ENCODE measurements at regions not wholly inside any gene's neighbourhood (a gene's known extent, or its start where the extent isn't known, plus 50 kb on each side); places are given as distances from the start of the nearest gene placed in this dataset.

DNA sequence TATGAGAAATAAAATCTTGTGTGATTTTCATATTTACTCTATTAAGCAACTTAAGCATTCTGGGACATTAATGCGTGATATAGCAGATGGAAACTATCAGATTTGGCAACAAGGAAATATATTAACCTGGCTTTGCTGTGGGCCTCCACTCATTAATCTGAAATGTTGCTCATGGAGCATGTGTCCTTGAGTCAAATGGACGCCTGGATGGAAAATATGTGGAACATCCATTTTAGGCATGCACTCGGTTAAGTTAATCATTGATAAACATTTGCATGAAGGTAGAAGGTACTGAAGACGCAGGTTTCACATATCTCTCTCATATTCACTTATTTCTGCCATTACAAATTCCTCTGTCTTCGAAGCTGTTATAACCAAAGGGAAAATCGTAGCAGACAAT, 246.1 kb downstream of the NR2F2 start:
- 86 to 91% (median 88%) methylated on average over 6 of the region's 6 CpGs for WGBS, 4 donors
- H3K9me3 ChIP-seq (replicated peaks in 1 of 3), result no peaks in the 10 kb centered on the region
- no peaks in the 10 kb centered on the region for H3K4me1 ChIP-seq (replicated peaks in 1 of 2)
- H3K27ac ChIP-seq, result no peak overlapping the region
- H3K36me3 ChIP-seq (replicated peaks in 1 of 2), result no peaks in the 10 kb centered on the region
- no peak for DNase-seq
- no peaks in the 10 kb centered on the region for H3K27me3 ChIP-seq
- TF ChIP-seq, protein P1, sequence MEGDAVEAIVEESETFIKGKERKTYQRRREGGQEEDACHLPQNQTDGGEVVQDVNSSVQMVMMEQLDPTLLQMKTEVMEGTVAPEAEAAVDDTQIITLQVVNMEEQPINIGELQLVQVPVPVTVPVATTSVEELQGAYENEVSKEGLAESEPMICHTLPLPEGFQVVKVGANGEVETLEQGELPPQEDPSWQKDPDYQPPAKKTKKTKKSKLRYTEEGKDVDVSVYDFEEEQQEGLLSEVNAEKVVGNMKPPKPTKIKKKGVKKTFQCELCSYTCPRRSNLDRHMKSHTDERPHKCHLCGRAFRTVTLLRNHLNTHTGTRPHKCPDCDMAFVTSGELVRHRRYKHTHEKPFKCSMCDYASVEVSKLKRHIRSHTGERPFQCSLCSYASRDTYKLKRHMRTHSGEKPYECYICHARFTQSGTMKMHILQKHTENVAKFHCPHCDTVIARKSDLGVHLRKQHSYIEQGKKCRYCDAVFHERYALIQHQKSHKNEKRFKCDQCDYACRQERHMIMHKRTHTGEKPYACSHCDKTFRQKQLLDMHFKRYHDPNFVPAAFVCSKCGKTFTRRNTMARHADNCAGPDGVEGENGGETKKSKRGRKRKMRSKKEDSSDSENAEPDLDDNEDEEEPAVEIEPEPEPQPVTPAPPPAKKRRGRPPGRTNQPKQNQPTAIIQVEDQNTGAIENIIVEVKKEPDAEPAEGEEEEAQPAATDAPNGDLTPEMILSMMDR (IDR thresholded peaks at IDR 0.05), result no peak
- no peak for TF ChIP-seq POLR2A (IDR thresholded peaks at IDR 0.05)
- intact Hi-C loops (cut with DNase I), result no loop called here
- H3K4me3 ChIP-seq, result no peak overlapping the region

GRCh38 chr15:96578393-96578792, 247.9 kb downstream of the NR2F2 start:
- intact Hi-C loops (cut with DNase I), result no loop called here
- Histone ChIP-seq H3K27me3 (no peaks in the 10 kb centered on the region), H3K36me3 (replicated peaks in 1 of 2) (no peaks in the 10 kb centered on the region), H3K27ac (no peak overlapping the region), H3K4me1 (replicated peaks in 1 of 2) (no peaks in the 10 kb centered on the region), H3K9me3 (replicated peaks in 1 of 3) (no peaks in the 10 kb centered on the region), H3K4me3 (no peak overlapping the region)
- 81 to 87% (median 85%) methylated on average over 5 of the region's 5 CpGs for WGBS, 4 donors
- DNase-seq, result no peak
- TF ChIP-seq, protein P1 (IDR thresholded peaks at IDR 0.05), result no peak
- no peak for TF ChIP-seq POLR2A (IDR thresholded peaks at IDR 0.05)

GRCh38 chr15:96581371-96581770, 250.9 kb downstream of the NR2F2 start:
- no peaks in the 10 kb centered on the region for H3K4me1 ChIP-seq (replicated peaks in 1 of 2)
- 88 to 97% (median 95%) methylated on average over 11 of the region's 11 CpGs for WGBS, 4 donors
- intact Hi-C loops (cut with DNase I), result loop anchor here in 1 of 2 donors (10.0 kb wide), 1 partner anchor 217 kb away; no protein-coding TSS in a partner anchor
- no peaks in the 10 kb centered on the region for H3K9me3 ChIP-seq (replicated peaks in 1 of 3)
- H3K27me3 ChIP-seq, result no peaks in the 10 kb centered on the region
- no peaks in the 10 kb centered on the region for H3K36me3 ChIP-seq (replicated peaks in 1 of 2)
- no peak overlapping the region for H3K27ac ChIP-seq
- no peak for DNase-seq
- TF ChIP-seq, protein P1 (IDR thresholded peaks at IDR 0.05), result no peak
- TF ChIP-seq POLR2A (IDR thresholded peaks at IDR 0.05), result no peak
- H3K4me3 ChIP-seq, result no peak overlapping the region

- WGBS, 4 donors, result 67 to 87% (median 82%) methylated on average over 11 of the region's 11 CpGs
- Histone ChIP-seq H3K27ac (no peak overlapping the region), H3K4me1 (replicated peaks in 1 of 2) (no peaks in the 10 kb centered on the region), H3K4me3 (no peak overlapping the region), H3K9me3 (replicated peaks in 1 of 3) (no peaks in the 10 kb centered on the region), H3K36me3 (replicated peaks in 1 of 2) (no peaks in the 10 kb centered on the region), H3K27me3 (no peaks in the 10 kb centered on the region)
- DNase-seq, result no peak
- intact Hi-C loops (cut with DNase I), result loop anchor here in 1 of 2 donors (10.0 kb wide), 1 partner anchor 218 kb away; no protein-coding TSS in a partner anchor
- no peak for TF ChIP-seq POLR2A (IDR thresholded peaks at IDR 0.05)
- TF ChIP-seq, protein P1 (IDR thresholded peaks at IDR 0.05), result no peak
Observed at GRCh38 chr15:96582473-96582872, 252.0 kb downstream of the NR2F2 start.
